IPS-20b (cell line): ENCODE measurements at regions not wholly inside any gene's neighbourhood (a gene's known extent, or its start where the extent isn't known, plus 50 kb on each side); places are given as distances from the start of the nearest gene placed in this dataset.

Source experiments
- H3K27ac ChIP-seq: one replicate; pipeline ENCODE4 v1.5.1; 2013; ENCODE audit warnings: low read length
- H3K27me3 ChIP-seq: 2 replicates; pipeline ENCODE4 v1.6.1; 2013; ENCODE audit warnings: mild to moderate bottlenecking, low read length, inconsistent platforms; ENCODE audit not compliant: insufficient read depth
- H3K36me3 ChIP-seq: 2 replicates; pipeline ENCODE4 v1.6.1; 2013; ENCODE audit warnings: low read depth, mild to moderate bottlenecking, inconsistent platforms, low read length, moderate library complexity; ENCODE audit not compliant: insufficient read depth
- H3K4me1 ChIP-seq: 2 replicates; pipeline ENCODE4 v1.6.1; 2013; ENCODE audit warnings: mild to moderate bottlenecking, control low read depth, inconsistent platforms, low read length, moderate library complexity; ENCODE audit not compliant: insufficient read depth
- H3K4me3 ChIP-seq: 2 replicates; pipeline ENCODE4 v1.5.1; 2013; ENCODE audit warnings: mild to moderate bottlenecking, low read length, inconsistent platforms
- H3K9ac ChIP-seq: 2 replicates; pipeline ENCODE4 v1.6.1; 2013; ENCODE audit warnings: low read depth, mild to moderate bottlenecking, inconsistent platforms, low read length, moderate library complexity
- H3K9me3 ChIP-seq: 2 replicates; pipeline ENCODE4 v1.6.1; 2013; ENCODE audit warnings: mild to moderate bottlenecking, low read depth, low read length, inconsistent platforms; ENCODE audit not compliant: insufficient read depth

DNA sequence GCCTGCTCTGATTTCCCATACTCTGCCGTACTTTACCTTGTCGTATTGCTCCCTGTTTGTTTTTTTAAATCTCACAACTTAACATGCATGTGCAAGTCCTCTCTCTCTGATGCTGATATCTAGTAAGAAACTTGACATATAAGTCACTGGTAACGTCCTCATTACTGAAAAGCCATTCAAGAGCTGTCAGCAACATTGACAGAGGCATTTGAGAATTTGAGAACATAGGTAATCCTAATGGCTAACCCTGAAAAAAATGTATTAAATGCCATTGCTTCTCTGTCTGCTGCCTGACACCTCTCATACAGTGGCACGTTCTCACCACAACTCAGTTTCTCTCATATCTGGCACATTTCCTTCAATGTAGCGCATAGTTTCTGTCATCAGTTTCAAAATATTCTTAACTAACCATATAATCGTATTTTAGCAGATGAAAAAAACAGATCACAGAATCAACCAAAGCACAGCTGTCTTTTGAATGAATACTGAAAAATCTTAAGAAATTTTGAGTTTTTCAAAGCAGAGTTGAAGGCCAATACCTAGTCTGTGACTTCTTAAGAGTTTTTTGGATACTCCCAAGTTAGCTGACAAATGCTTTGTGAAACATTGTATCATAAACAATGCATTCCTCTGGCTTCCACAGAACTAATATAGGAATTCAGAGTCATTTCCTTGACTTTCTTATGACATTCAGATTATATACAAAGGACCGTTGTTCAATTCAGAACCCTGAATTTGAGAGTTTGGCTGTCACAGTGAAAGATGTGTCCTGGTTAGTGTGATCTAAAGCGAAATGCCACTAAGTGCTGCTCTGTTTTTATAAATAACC, 996.4 kb downstream of the C4orf33 start:
- H3K27ac ChIP-seq, result no peak overlapping the region
- no peak overlapping the region for H3K4me3 ChIP-seq
- no peaks in the 10 kb centered on the region for H3K9me3 ChIP-seq
- no peaks in the 10 kb centered on the region for H3K4me1 ChIP-seq
- no peak overlapping the region for H3K9ac ChIP-seq
- no peaks in the 10 kb centered on the region for H3K27me3 ChIP-seq
- no peaks in the 10 kb centered on the region for H3K36me3 ChIP-seq

DNA sequence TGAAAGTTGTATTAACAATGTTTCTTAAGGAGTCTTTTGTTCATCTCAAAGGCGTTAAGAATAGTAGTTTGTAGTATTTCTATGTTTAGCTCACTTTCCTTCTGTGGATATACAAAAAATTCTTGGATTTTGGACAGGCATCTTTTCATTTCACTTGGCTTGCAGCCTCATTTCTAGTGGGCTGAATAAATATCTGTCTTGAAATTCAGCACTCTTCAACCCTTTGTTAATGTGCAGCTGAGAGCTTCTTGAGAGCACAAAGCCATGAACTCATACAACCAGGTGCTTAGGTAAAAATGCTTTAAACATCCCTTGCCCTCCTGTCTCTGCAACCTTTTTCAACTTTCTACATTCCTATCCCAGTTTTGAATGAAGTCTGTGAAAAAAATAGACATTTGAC, 1003.2 kb downstream of the C4orf33 start:
- no peaks in the 10 kb centered on the region for H3K36me3 ChIP-seq
- H3K4me1 ChIP-seq, result no peaks in the 10 kb centered on the region
- H3K9me3 ChIP-seq, result no peaks in the 10 kb centered on the region
- no peak overlapping the region for H3K27ac ChIP-seq
- H3K9ac ChIP-seq, result no peak overlapping the region
- H3K4me3 ChIP-seq, result no peak overlapping the region
- no peaks in the 10 kb centered on the region for H3K27me3 ChIP-seq

DNA sequence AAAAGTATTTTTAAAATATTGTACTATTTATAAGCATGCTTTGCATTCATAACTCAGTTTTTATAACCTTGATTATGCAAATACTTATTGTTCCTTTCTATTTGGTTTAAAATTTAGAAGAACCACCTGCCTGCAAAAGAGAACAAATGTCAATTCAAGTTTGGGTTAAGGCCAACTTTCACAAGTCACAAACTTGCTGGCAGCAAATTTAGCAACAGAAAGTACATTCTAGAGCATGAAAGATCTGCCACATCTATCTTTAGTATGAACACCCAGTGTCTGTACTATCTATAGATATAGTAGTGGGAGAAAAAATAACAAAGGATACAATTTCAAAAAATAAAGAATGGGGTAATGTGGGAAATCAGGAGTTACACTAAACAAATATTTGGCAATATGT, 1014.2 kb downstream of the C4orf33 start:
- H3K27me3 ChIP-seq, result no peaks in the 10 kb centered on the region
- no peak overlapping the region for H3K4me3 ChIP-seq
- no peaks in the 10 kb centered on the region for H3K36me3 ChIP-seq
- H3K9ac ChIP-seq, result no peak overlapping the region
- H3K4me1 ChIP-seq, result peaks cover 5% of the 10 kb centered on the region; the same call in 1 of the 2 replicates
- no peak overlapping the region for H3K27ac ChIP-seq
- H3K9me3 ChIP-seq, result peaks cover 8% of the 10 kb centered on the region

DNA sequence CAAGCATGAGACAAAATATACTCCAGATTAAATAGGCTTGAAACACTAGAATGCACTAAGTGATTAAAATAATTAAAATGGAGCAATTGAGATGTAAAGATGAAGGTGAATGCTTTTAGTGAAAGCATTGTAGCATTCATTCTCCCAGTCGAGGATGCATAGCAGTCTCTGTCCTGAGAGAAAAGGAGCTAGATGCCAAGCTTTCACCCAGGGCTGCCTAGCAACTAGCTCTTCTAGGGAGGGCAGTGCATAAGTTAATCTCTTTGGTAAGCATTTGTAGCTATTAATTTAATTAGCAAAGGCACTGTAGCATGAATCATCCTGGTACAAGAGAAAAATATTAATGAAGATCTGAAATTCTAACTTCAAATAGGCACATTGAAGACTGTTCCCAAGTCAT, 1014.8 kb downstream of the C4orf33 start:
- Histone ChIP-seq H3K4me3 (no peak overlapping the region), H3K27ac (no peak overlapping the region)

DNA sequence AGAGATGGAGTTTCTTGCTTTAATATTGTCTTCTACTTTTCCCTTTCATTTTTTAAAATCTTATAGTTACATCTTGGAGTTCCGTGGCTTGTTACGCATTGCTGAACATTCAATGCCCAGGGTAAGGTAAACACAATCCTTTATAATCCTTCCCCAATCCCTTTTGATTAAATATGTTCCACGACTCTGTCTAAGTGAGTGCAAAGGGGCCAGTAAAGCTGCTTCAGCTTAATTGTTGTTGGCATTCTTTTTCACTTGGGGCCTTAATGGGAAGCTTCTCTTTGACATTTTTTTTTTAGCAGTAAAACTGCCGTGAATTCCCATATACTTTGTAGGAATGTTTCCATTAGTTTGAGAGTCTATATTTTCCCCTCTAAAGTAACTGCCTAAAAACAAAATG, 1028.1 kb downstream of the C4orf33 start:
- H3K27me3 ChIP-seq, result no peaks in the 10 kb centered on the region
- no peak overlapping the region for H3K9ac ChIP-seq
- no peaks in the 10 kb centered on the region for H3K36me3 ChIP-seq
- no peak overlapping the region for H3K27ac ChIP-seq
- no peak overlapping the region for H3K4me3 ChIP-seq
- H3K4me1 ChIP-seq, result no peaks in the 10 kb centered on the region
- no peaks in the 10 kb centered on the region for H3K9me3 ChIP-seq

More for the DNA sequence above, 1014.8 kb downstream of the C4orf33 start:
- no peaks in the 10 kb centered on the region for H3K27me3 ChIP-seq
- H3K36me3 ChIP-seq, result no peaks in the 10 kb centered on the region
- peaks cover 5% of the 10 kb centered on the region; the same call in 1 of the 2 replicates for H3K4me1 ChIP-seq
- no peak overlapping the region; the same call in 1 of the 2 replicates for H3K9ac ChIP-seq
- H3K9me3 ChIP-seq, result peaks cover 8% of the 10 kb centered on the region

DNA sequence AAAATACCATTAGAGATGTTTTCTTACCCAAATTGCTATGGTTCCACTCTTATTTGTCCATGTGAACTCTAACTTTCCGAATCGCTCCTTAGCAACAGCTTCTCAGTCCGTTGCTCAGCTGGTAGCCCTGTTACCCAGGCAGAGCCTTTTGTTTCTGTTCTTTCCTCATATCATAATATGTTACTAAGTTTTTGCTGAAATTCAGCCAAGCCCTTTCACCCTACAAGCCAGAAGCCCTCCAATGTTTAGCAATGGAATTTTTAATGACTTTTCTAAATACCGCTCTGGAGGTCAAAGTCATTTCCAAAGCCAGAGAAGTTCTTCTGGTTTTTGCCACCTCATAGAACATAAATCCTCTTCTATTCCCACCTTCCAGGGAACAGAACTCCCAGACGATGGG, 1029.5 kb downstream of the C4orf33 start:
- H3K36me3 ChIP-seq, result no peaks in the 10 kb centered on the region
- H3K4me3 ChIP-seq, result no peak overlapping the region
- H3K9ac ChIP-seq, result no peak overlapping the region
- H3K27ac ChIP-seq, result no peak overlapping the region
- H3K4me1 ChIP-seq, result no peaks in the 10 kb centered on the region
- no peaks in the 10 kb centered on the region for H3K9me3 ChIP-seq
- H3K27me3 ChIP-seq, result no peaks in the 10 kb centered on the region

DNA sequence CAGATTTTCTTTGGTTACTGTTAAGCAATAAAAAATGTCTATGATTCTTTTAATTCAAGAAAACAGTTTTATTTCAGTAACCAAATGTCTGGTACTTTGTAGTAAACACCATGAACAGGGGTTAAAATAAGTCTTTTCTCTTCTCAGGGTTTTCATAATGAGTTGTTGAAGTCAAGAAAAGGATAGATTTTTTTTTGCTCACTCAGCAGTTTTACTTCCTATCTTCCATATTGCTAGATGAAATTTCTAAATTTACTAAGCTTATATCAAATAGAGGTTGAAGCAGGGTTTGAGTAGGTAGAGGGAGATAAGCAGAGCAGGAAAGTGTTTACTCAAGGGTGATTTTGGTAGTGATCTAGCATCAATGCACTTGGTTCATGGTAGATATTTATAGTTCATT, 1031.3 kb downstream of the C4orf33 start:
- H3K9me3 ChIP-seq, result no peaks in the 10 kb centered on the region; the same call in 1 of the 2 replicates
- no peak overlapping the region for H3K27ac ChIP-seq
- H3K36me3 ChIP-seq, result no peaks in the 10 kb centered on the region
- no peaks in the 10 kb centered on the region for H3K27me3 ChIP-seq
- H3K4me3 ChIP-seq, result no peak overlapping the region
- no peak overlapping the region for H3K9ac ChIP-seq
- H3K4me1 ChIP-seq, result no peaks in the 10 kb centered on the region

DNA sequence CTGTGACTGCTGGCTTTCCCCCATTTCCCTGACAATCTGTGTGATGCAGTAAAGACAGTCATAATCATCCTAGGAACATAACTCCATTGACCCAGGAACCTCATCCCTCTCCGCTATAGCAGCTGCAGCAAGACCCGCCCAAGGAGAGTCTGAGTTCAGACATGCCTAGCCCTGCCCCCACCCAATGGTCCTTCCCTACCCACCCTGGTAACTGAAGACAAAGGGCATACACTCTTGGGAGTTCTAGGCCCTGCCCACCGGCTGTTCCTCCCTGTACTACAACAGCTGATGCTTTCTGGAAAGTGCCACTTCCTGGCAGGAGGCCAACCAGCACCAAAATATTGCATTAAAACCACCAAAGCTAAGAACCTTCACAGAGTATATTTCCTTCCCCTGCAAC, 1035.6 kb downstream of the C4orf33 start:
- no peak overlapping the region for H3K27ac ChIP-seq
- no peaks in the 10 kb centered on the region for H3K36me3 ChIP-seq

DNA sequence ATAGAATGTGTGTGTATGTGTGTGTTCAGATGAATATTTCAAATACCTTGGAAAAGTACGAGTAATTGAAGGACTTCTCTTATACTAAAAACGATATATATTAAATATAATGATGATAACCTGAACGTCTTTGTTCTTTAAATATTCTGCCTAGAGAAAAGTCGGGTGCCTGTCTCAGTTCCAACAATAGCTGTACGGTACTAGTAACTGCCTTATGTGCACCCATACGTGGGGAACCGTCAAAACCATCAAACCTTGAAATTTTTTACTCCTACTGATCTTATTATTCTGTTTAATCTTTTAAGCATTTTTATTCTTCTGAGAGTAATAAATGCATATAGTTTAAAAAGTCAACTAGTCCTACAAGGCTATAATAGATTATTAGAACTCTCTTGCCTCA, 1045.7 kb downstream of the C4orf33 start:
- Histone ChIP-seq H3K27me3 (no peaks in the 10 kb centered on the region), H3K36me3 (no peaks in the 10 kb centered on the region), H3K27ac (no peak overlapping the region), H3K4me1 (no peaks in the 10 kb centered on the region), H3K9me3 (no peaks in the 10 kb centered on the region), H3K4me3 (no peak overlapping the region), H3K9ac (no peak overlapping the region)

More for the DNA sequence above, 1035.6 kb downstream of the C4orf33 start:
- H3K9ac ChIP-seq, result no peak overlapping the region
- H3K4me3 ChIP-seq, result no peak overlapping the region
- no peaks in the 10 kb centered on the region; the same call in 1 of the 2 replicates for H3K9me3 ChIP-seq
- H3K27me3 ChIP-seq, result no peaks in the 10 kb centered on the region
- no peaks in the 10 kb centered on the region for H3K4me1 ChIP-seq

DNA sequence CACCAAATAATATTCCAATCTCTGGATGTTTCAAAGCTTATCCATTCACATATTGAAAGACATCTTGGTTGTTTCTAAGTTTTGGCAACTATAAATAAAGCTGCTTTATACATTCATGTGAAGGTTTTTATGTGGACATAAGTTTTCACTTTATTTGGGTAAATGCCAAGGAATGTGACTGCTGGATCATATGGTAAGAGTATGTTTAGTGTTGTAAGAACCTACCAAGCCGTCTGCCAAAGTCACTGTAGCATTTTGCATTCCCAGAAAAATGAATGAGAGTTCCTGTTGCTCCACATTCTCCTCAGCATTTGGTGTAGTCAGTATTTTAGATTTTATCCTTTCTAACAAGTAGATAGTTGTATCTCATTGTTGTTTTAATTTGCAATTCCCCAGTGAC, 1047.7 kb downstream of the C4orf33 start:
- no peaks in the 10 kb centered on the region for H3K9me3 ChIP-seq
- H3K9ac ChIP-seq, result no peak overlapping the region
- H3K4me3 ChIP-seq, result no peak overlapping the region
- H3K27ac ChIP-seq, result no peak overlapping the region
- no peaks in the 10 kb centered on the region for H3K27me3 ChIP-seq
- peaks cover 8% of the 10 kb centered on the region; the same call in 1 of the 2 replicates for H3K4me1 ChIP-seq
- no peaks in the 10 kb centered on the region for H3K36me3 ChIP-seq

DNA sequence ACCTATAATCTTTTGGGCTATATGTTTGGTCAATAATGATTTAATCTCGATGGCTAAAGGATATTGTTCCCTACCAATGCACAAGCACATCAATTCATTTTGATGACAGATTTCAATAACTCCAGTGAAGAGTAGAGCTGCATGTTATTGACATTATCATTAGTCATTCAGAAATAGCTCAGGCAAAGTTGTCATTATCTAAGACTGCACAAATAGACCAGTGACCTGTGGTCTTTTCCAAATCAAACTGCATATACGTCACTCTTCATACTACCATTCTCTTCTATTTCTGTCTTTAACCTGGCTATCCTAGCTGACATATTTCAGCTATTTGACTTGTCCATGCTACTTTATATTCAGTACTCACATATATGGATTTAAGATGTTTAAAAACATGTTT, 1050.8 kb downstream of the C4orf33 start:
- H3K36me3 ChIP-seq, result no peaks in the 10 kb centered on the region
- peaks cover 12% of the 10 kb centered on the region; the same call in 1 of the 2 replicates for H3K4me1 ChIP-seq
- no peak overlapping the region for H3K4me3 ChIP-seq
- H3K27ac ChIP-seq, result no peak overlapping the region
- H3K9ac ChIP-seq, result no peak overlapping the region
- no peaks in the 10 kb centered on the region for H3K27me3 ChIP-seq
- no peaks in the 10 kb centered on the region for H3K9me3 ChIP-seq

DNA sequence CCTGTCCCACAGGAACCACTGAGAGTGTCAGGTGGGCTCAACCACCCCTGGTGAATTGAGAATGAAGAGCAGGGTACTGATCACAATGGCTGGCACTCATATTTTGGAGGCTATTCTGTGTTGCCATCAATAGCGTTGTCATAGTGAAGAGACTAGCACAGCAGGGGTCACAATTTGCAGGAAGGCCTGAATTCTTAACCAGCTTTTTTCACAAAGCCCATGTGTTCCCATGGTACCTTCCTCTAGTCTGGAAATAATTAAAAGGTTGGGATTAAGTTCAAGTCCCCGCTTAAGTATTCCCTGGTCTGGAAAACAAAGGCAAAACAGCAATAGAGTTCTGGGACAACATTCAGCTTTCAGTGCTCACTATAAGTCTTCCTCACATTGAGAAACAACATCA, 1051.7 kb downstream of the C4orf33 start:
- Histone ChIP-seq H3K9me3 (no peaks in the 10 kb centered on the region), H3K27ac (no peak overlapping the region), H3K9ac (no peak overlapping the region; the same call in 1 of the 2 replicates), H3K4me3 (no peak overlapping the region), H3K27me3 (no peaks in the 10 kb centered on the region), H3K4me1 (peaks cover 12% of the 10 kb centered on the region; the same call in 1 of the 2 replicates), H3K36me3 (no peaks in the 10 kb centered on the region)
